KMS-11 (cell line): ENCODE measurements at regions not wholly inside any gene's neighbourhood (a gene's known extent, or its start where the extent isn't known, plus 50 kb on each side); places are given as distances from the start of the nearest gene placed in this dataset.

Experiments used
- H2AFZ ChIP-seq: fragments of 200-600 bp; sonication (generic); 2 replicates; pipeline ENCODE4 v1.6.1; 2016; ENCODE audit warnings: antibody characterized with exemption, mixed run types, low read depth
- H3K27ac ChIP-seq: fragments of 200-600 bp; sonication (generic); 2 replicates; pipeline ENCODE4 v1.6.1; 2016; ENCODE audit warnings: mild to moderate bottlenecking, mixed run types
- H3K27me3 ChIP-seq: fragments of 200-600 bp; sonication (generic); 2 replicates; pipeline ENCODE4 v1.6.1; 2017; ENCODE audit warnings: mild to moderate bottlenecking, low read depth, mixed run types, moderate library complexity; ENCODE audit not compliant: insufficient read depth
- H3K36me3 ChIP-seq: fragments of 200-600 bp; sonication (generic); 2 replicates; pipeline ENCODE4 v1.6.1; 2017; ENCODE audit warnings: mild to moderate bottlenecking, mixed run types; ENCODE audit not compliant: insufficient read depth
- H3K4me1 ChIP-seq: fragments of 200-600 bp; sonication (generic); 2 replicates; pipeline ENCODE4 v1.6.1; 2016; ENCODE audit warnings: mild to moderate bottlenecking, low read depth, mixed run types; ENCODE audit not compliant: poor library complexity, severe bottlenecking
- H3K4me2 ChIP-seq: fragments of 200-600 bp; sonication (generic); 2 replicates; pipeline ENCODE4 v1.7.0; 2016; ENCODE audit warnings: mild to moderate bottlenecking, mixed run types
- H3K4me3 ChIP-seq: fragments of 200-600 bp; sonication (generic); IDR thresholded peaks from 2 replicates; pipeline ENCODE4 v1.6.1; 2017; ENCODE audit warnings: low read depth, low read length, mixed read lengths; ENCODE audit not compliant: insufficient read depth
- H3K79me2 ChIP-seq: fragments of 200-600 bp; sonication (generic); 2 replicates; pipeline ENCODE4 v1.6.1; 2016; ENCODE audit warnings: low read depth, mixed run types; ENCODE audit not compliant: insufficient read depth
- H3K9ac ChIP-seq: fragments of 200-600 bp; sonication (generic); 2 replicates; pipeline ENCODE4 v1.6.1; 2016; ENCODE audit warnings: mild to moderate bottlenecking, mixed run types
- H4K20me1 ChIP-seq: fragments of 200-600 bp; sonication (generic); 2 replicates; pipeline ENCODE4 v1.6.1; 2016; ENCODE audit warnings: mild to moderate bottlenecking, mixed run types; ENCODE audit not compliant: insufficient read depth
- CTCF ChIP-seq: fragments of 200-600 bp; sonication (generic); conservative IDR thresholded peaks from 2 replicates; pipeline ENCODE4 v1.6.1; 2017; ENCODE audit warnings: low read depth, mild to moderate bottlenecking, antibody characterized with exemption, low read length, moderate library complexity, mixed read lengths

- Histone ChIP-seq H3K4me3 (no peak overlapping the region), H3K36me3 (no peaks in the 10 kb centered on the region), H3K4me2 (no peak overlapping the region), H3K4me1 (peaks cover 7% of the 10 kb centered on the region), H4K20me1 (no peaks in the 10 kb centered on the region), H2AFZ (no peak overlapping the region), H3K79me2 (no peaks in the 10 kb centered on the region), H3K9ac (no peak overlapping the region), H3K27me3 (no peaks in the 10 kb centered on the region), H3K27ac (no peak overlapping the region)
- no peak for TF ChIP-seq CTCF
Observed at GRCh38 chr1:188249811-188250210, 1421.1 kb downstream of the PLA2G4A start.

GRCh38 chr1:188251036-188251435 lies 1422.3 kb downstream of the PLA2G4A start:
- Histone ChIP-seq H3K4me1 (peaks cover 7% of the 10 kb centered on the region), H3K36me3 (no peaks in the 10 kb centered on the region), H3K4me2 (no peak overlapping the region), H4K20me1 (no peaks in the 10 kb centered on the region), H2AFZ (no peak overlapping the region), H3K4me3 (no peak overlapping the region), H3K9ac (no peak overlapping the region), H3K79me2 (no peaks in the 10 kb centered on the region), H3K27ac (no peak overlapping the region), H3K27me3 (no peaks in the 10 kb centered on the region)
- no peak for TF ChIP-seq CTCF

GRCh38 chr1:188261849-188262248 lies 1433.1 kb downstream of the PLA2G4A start:
- Histone ChIP-seq H3K9ac (no peak overlapping the region), H3K27me3 (no peaks in the 10 kb centered on the region), H3K79me2 (no peaks in the 10 kb centered on the region), H3K4me3 (no peak overlapping the region), H3K4me1 (no peaks in the 10 kb centered on the region), H2AFZ (no peak overlapping the region), H4K20me1 (no peaks in the 10 kb centered on the region), H3K4me2 (no peak overlapping the region), H3K27ac (no peak overlapping the region), H3K36me3 (no peaks in the 10 kb centered on the region)
- no peak for TF ChIP-seq CTCF

GRCh38 chr1:188269956-188270355 lies 1441.2 kb downstream of the PLA2G4A start:
- Histone ChIP-seq H2AFZ (no peak overlapping the region), H3K4me1 (peaks cover 3% of the 10 kb centered on the region)
- TF ChIP-seq CTCF, result no peak

GRCh38 chr1:188270497-188270896 lies 1441.7 kb downstream of the PLA2G4A start:
- no peaks in the 10 kb centered on the region for H3K36me3 ChIP-seq
- H2AFZ ChIP-seq, result no peak overlapping the region
- no peak for TF ChIP-seq CTCF
- H4K20me1 ChIP-seq, result no peaks in the 10 kb centered on the region
- no peaks in the 10 kb centered on the region for H3K79me2 ChIP-seq
- no peak overlapping the region for H3K27ac ChIP-seq
- peaks cover 3% of the 10 kb centered on the region for H3K4me1 ChIP-seq
- H3K4me2 ChIP-seq, result no peak overlapping the region
- H3K9ac ChIP-seq, result no peak overlapping the region
- H3K27me3 ChIP-seq, result no peaks in the 10 kb centered on the region
- no peak overlapping the region for H3K4me3 ChIP-seq

More at GRCh38 chr1:188269956-188270355, 1441.2 kb downstream of the PLA2G4A start:
- H4K20me1 ChIP-seq, result no peaks in the 10 kb centered on the region
- H3K9ac ChIP-seq, result no peak overlapping the region
- H3K4me2 ChIP-seq, result no peak overlapping the region
- no peaks in the 10 kb centered on the region for H3K27me3 ChIP-seq
- H3K4me3 ChIP-seq, result no peak overlapping the region
- no peaks in the 10 kb centered on the region for H3K36me3 ChIP-seq
- no peaks in the 10 kb centered on the region for H3K79me2 ChIP-seq
- no peak overlapping the region for H3K27ac ChIP-seq
